ENCODE measurements at regions not wholly inside any gene's neighbourhood (a gene's known extent, or its start where the extent isn't known, plus 50 kb on each side); places are given as distances from the start of the nearest gene placed in this dataset.

DNA sequence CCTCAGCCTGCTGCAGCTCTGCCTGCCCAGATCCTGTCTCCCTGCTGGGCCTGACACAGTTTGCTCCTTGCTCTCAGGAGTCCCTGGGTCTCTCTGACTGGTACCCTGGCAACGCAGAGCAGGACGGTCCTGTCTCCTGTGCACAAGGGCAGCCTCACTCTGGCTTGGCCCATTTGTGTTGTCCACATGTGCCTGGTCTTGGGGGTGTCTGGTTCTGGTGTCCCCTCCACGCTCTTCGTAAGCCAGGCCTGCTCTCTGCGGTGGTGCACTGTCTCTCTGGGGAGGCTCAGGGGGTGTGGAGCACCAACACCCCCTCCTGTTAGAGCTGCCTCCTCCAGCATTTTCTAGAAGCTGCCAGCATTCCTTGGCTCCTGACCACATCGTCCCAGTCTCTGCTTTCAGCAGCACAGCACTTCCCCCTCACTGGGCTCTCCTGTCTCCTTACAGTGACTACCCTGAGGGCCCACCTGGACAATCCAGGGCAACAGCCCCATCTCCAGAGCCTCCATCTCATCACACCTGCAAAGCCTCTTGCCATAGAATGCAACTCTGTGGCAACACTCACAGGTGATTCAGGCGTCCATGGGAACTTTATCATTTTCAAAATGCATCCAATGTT lies 235.6 kb upstream of the HS6ST1 start:
- DNase-seq (ENCODE audit: low read depth), result no peak

DNA sequence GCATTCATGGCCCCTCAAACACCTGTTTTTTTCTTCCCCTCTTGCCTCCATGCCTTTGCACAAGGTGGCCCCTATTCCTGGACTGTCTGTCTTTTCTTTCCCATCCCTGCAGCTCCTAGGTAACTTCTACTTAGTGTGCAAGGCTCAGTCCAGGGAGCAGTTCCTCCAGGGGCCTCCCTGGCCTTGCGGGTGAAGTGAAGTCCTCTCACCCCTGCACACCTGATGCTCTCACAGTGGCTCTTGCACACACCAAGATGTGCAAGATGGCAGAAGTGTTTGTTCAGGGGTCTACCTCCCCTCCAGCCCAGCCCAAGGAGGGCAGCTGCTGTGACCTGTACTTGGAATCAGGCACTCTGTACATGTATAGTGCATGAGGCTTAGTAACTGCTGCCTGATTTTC lies 236.8 kb upstream of the HS6ST1 start:
- no peak for DNase-seq (ENCODE audit: low read depth)

DNA sequence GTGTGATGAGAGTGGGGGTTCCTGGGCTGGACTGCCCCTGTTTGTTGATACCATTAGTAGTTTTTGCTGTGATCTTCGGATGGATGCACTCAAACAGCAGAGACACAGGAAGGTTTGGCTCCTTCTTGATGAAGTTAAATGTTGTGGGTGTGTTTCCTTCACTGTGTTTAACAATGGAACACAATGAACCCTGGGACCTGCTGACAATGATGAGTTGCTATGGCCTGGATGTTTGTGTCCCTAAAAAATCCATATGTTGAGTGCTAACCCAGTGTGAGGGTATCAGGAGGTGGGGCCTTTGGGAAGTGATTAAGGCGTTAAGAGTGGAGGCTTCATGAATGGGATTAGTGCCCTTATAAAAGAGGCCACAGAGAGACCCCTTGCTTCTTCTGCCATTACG lies 237.4 kb upstream of the HS6ST1 start:
- DNase-seq (ENCODE audit: low read depth), result no peak

DNA sequence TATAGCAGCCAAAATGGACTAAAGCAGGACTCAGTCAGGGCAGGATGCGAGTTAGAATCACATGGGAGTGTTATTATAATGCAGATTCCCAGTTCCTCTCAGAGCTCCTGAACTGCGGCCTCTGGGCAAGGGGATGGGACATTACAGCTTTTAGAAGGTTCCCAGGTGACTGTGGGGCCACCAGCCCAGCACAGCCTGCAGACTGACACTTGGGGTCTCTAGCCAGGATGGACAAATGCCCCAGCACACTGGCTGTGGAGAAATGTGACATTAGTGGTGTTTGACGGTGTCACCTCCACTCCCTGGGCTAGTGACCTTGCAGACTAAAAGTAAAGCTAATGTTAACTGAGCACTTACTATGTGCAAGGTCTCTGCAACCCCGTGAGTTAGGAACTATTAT lies 238.0 kb upstream of the HS6ST1 start:
- no peak for DNase-seq (ENCODE audit: low read depth)

DNA sequence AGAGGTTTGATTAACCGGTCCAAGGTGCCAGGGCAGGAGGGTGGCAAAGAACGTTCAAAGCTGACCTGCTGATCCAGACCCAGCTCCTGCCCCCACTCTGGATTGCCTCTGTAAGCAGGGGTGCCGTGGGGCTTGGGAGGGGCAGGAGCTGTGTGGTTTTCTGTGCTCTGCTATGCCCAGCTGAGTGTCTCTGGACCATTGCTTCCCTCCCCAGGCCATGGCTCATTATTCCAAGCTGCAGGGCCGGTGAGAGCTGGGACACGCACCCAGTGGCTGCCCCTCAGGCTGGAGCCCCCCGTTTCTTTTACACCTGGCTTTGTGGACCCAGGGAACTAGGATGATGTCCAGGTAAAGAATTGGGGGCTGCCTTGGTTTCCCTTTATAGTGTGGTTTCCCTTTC lies 238.4 kb upstream of the HS6ST1 start:
- no peak for DNase-seq (ENCODE audit: low read depth)

DNA sequence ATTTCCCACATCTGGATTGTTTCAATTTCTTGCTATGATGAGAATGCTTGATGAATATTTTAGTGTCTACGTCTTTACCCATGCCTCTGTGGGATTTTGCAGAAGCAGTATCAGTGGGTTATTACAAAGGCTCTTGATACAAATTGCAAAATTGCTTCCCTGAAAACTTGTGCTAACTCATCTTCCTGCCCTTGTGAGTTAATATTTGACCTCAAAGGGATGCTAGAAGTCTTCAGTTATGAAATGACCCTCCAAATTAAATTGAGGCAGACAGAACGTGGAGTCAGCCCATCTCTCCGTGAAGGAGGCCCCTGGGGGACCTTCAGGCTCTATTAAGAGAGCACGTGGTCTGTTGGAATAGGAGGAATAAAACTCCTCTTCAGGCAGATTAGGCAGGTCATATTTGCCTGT lies 239.2 kb upstream of the HS6ST1 start:
- DNase-seq (ENCODE audit: low read depth), result peak; percentile 55

DNA sequence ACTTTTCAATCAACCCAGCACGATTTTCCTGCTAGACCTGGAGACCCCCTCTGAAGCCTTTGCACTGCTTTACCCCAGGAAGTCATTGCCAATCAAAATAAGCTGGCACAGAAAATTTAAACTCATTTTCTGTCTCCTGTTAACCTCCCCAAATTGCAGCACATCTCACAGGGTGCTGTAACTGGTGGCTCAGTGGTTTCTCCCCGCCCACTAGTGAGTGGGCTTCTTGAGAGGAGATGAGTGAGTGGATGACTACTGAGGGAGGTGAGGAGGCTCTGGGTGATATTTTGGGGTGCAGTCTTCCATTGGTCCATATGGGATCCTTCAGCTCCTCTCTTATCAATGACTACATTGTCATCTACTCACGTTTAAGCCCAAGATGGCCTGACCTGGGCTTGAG lies 239.8 kb upstream of the HS6ST1 start:
- DNase-seq (ENCODE audit: low read depth), result no peak

DNA sequence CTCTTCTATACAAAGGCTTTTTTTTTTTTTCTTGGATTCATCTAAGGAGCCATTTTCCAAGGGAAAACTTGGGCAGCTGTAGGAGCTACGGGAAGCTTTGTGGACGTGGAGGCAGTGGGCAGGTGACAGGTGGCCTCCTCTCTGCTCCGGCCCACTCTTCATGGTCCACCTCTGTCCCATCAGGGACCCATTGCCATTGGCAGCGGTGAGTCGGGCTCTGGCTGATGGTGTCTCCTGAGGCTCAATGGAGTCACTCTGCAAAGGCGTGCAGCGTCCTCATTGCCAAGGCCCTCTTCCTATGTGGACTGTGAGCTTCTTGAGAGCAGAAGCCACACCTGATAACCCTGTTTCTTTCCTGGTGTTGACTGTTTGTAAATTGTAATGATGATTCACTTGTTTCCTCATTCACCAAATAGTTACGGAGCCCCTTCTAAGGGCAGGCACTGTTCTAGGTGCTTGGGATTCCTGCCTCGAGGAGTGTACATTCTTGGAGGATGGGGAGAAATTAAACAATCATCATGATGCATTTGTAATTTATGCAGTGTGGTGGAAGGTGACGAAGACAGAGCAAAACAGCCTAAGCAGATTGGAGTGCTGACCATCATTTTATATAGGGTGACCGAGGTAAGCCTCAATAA lies 240.3 kb upstream of the HS6ST1 start:
- DNase-seq (ENCODE audit: low read depth), result no peak

DNA sequence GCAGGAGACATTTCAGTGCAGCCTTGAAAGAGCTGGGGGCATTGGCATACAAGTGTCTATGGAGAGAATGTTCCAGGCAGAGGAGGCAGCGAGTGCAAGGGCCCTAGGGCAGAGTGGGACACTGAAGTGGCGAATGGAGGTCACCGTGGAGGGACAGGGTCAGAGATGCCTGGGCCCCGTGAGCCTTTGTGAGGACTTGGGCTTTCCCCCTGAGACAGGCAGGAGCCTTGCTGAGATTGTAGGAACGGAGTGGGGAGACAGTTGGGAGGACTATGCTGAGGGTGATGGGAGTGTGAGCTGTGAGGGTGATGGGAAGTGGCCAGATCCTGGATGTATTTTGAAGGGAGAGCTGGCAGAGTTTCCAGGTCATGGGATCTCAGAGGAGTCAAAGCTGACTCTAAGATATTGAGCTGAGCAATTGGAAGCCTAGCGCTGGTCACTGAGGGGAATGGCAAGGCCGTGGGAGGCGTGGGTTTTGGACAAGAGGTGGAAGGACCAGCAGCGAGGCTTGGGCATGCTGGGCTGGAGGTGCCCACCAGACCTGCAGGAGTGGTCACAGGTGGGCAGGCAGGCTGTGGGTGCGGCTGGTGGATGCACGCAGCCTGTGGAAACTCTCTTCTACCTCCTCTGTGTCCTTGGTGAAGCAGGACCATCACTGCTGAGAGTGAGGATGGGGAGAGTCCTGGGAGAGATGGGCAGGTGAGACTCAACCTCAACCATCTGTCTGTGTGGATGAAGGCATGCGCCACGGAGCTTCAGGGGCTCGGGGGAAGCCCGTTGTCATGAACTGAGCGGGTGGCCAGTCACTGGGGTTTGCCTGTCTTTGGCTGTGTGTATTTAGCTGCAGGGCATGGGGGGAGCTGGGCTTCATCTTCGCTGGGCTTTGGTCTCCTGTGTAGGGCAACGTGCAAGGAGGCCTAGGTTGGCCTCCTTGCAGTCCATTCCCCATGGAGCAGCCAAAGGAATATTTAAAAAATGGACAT lies 241.2 kb upstream of the HS6ST1 start:
- no peak for DNase-seq (ENCODE audit: low read depth)

DNA sequence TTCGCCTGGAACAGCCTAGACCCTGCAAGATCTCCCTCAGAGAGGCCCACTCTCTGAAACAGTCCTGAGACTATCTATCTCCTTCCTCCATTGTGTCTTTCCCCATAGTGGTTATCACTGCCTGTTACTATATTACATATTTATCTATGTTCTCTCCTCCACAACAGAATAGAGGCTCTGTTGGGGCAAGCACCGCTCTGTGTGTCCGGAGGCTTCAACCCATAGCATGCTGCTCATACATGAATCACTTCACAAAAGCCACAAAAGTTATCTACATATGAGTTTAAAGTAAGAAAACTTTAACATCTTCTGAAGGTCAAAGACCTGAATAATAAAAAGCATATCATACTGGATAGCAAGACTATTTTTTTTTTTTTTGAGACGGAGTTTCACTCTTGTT lies 242.1 kb upstream of the HS6ST1 start:
- DNase-seq (ENCODE audit: low read depth), result no peak

DNA sequence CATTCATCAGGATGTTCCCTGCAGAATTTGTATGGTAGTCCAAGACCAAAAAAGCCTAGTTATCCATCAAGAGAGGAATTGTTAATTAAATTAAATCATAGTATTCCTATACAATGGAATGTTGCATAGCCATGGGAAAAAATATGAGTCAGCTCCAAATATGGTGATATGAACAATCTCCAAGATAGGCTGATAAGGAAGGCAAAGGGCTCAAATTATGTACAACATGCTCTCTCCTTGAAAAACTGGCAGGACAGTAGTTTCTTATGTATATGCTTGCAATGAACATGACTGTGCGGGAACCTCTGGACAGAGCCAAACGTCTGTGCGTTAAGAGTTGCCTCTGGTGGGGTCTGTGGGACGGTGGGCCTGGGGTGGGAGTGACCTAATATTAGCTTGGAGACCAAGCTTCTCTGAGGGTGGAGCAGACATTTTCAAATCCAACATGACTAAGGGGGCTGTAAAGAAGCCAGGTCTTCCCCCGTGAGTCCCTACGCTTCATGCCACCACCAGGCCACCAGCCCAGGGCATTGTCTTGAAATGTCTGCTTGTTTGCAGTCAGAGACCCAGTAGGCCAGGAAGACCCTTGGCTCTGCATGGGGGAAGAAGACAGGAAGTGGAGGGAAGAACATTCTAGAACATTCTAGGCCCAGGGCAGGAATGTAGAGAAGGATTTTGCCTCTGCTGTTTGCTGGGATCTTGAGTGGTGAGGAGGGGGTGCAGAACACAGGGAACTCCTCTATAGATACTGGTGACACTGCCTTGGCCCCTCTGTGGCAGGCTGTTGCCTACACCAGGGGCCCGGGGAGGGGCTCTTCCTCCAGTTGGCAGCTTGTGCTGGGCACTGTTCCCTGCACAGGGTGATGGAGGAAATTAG lies 244.0 kb upstream of the HS6ST1 start:
- DNase-seq (ENCODE audit: low read depth), result no peak

DNA sequence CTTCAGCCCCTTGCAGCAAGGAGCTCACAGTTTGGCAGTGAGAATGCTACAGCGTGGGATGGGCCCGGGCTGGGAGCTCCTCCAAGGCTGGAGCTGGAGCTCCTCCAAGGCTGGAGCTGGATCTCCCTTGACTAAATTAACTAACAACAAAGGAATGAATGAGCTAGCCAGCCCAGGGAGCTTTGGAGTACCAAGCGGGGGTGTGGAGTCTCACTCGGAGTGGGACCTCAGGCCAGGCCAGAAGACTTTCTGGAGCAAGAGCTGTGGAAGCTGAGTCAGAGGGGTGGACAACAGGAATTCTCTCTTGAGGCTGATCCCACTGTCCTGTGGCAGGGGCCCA lies 244.7 kb upstream of the HS6ST1 start:
- DNase-seq (ENCODE audit: low read depth), result peak; percentile 94

DNA sequence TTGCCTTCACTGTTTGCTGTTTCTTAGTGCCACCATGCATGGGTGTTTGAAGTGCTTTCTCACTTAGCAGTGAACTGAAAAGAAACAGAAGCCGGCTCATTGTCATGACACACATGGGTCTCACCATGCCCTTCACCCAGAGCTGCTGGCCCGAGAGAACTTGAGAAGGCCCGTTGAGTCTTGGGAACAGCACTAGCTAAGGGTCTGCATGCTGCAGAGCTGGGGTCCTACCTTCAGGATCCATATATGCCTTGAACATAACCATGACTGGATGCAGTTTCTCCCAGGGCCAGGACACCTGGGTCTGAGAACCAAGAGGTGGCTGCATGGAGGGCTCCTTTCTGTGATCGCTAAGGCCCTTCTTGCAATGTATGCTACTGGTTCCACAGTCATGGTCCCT lies 245.5 kb upstream of the HS6ST1 start:
- DNase-seq (ENCODE audit: low read depth), result no peak

DNA sequence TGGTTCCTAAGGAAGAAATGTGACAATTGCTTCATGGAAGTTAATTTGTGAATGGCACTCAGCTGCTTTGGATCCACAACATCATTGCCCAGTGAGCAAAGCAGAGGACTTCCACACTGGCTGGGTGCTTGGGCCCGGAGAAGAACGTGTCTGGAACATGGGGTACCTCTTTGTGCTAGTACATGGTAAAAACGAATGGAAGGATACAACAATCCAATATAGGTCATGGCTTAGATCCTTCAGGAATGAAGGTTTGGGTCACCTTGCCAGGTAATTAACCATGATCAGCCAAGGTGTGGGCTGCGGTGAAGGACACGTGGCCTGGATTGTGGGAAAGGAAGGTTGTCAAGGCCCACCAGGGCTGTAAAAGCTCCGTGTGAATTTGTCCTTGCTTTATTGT lies 245.9 kb upstream of the HS6ST1 start:
- DNase-seq (ENCODE audit: low read depth), result no peak

DNA sequence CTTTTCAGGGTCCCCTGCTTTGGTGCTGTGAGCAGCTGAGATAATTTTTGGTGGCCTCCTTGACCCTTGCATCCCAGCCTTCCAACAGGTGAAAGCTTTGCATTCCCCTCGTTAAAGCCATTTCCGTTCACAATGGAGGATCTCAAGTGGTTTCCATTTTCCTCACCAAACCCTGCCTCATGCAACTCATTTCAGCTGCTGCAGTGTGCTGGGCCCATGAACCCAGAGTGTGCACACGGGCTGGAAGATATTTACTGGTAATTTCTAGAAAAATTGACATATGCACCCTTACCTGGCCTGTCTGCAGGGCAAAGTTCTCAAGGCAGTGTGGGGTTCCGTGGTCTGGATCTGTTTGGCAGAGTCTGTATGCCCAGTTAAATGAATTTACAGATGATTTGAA lies 246.8 kb upstream of the HS6ST1 start:
- no peak for DNase-seq (ENCODE audit: low read depth)

DNA sequence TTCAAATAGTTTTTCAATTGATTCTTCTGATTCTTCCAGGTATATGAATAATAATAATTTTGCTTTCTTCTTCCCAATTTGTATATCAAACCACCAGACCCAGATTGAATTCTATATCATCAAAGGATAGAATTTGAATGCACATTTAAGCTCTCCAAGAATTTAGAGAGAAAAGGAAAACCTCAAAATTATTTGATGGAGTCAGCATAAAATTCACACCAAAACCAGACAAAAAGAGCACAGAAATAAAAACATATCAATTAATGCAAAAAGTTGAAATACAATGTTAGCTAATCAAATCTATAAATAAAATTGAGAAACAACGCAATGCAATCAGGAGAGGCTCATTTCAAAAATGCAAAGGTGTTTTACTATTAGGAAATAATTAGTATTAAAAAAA lies 248.0 kb upstream of the HS6ST1 start:
- no peak for DNase-seq (ENCODE audit: low read depth)

DNA sequence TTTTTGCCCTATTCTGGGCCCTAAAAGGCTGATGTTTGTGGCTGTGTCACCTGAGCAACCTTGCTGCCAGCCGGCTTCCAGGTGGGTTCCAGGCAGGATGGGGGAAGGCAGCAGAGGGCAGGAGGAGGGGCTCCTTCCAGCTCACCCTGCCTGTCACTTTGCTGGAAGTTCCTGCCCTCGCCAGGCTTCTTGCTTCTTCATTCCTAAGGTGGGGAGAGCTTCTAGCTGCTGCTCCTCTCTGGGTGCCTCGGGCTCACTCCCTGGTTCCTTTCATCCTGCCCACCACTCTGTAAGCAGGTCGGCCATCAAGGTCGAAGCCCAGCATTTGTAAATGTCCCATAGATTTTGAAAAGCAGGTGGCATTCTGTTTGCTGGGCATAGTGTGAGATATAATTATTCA lies 249.4 kb upstream of the HS6ST1 start:
- no peak for DNase-seq (ENCODE audit: low read depth)

DNA sequence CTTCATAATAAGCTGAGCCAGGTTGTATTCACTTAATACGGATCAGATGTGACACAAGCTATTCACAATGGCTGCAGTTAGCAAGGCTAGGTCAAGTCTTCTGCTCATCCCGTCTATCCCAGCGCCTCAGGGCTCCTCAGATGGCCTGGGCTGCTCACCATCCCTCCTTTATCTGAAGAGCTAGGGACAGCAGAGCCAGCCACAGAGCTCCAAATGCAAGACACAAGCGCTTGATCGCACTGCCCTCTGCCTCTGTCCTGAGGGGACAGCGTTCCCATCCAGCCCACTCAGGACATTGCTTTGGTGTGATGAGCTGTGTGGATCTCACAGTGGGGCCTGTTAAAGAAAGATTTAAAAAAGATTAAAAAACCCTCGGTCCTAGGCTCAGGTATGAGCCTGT lies 254.4 kb upstream of the HS6ST1 start:
- DNase-seq (ENCODE audit: low read depth), result no peak

DNA sequence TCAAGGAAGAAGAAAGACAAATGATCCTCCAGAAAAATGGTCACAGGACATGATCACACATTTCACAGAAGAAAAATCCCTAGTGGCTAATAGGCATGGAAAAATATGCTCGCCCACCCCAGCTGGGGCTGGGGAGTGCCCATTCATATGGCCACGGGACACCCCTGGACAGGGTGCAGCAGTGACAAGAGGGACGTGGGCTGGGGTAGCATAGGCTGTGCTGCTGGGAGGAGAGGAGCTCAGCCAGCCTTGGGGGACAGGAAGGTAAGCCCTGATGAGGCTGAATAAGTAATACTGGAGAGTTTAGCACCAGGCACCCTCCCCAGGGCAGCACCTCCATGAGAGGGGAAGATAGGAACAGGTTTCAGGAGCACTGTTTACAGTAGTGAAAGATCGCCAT lies 254.9 kb upstream of the HS6ST1 start:
- DNase-seq (ENCODE audit: low read depth), result no peak

DNA sequence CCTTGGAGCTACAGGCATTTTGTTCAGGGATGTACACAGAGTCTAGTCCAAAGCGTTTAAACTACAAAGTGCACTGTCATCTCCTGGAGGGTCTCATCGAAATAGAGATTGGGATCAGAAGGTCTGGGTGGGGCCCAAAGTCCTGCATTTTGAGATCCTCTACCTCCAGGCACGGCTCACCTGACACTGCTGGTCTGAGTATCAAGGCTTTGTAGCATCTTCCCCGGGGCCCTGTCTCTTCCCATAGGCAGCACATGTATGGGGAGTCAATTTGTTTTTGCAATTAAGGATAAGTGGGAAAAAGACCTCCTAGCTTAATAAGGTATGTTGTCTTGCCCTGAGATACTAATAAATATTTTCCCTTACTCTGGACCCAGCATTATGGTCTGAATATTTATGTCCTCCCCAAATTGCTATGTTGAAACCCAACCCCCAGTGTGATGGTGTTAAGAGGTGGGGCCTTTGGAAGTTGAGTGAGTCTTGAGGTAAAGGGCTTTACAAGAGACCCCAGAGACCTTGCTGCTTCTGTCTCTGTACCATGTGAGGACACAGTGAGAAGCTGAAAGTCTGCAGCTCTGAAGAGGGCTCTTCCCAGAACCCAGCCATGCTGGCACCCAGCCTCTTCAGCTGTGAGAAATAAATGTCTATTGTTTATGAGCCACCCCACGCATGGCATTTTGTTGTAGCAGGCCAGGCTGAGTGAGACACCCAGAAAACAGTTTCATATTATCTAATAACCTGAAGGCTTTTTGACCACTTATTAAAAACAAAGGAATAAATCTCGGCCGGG lies 258.7 kb upstream of the HS6ST1 start:
- no peak for DNase-seq (ENCODE audit: low read depth)

Data from GM04504 (cell line).